GM12874 (cell line): ENCODE measurements at regions not wholly inside any gene's neighbourhood (a gene's known extent, or its start where the extent isn't known, plus 50 kb on each side); places are given as distances from the start of the nearest gene placed in this dataset.
A peak's percentile ranks its signal among the peaks of the same experiment; 100 is the strongest.

Source experiments
- TF ChIP-seq, protein P1 (sequence below): IDR thresholded peaks from 2 replicates; pipeline ENCODE4 v1.5.1; 2011; ENCODE audit warnings: low read depth, mild to moderate bottlenecking, control low read depth, low read length, moderate library complexity; ENCODE audit not compliant: insufficient read depth

DNA sequence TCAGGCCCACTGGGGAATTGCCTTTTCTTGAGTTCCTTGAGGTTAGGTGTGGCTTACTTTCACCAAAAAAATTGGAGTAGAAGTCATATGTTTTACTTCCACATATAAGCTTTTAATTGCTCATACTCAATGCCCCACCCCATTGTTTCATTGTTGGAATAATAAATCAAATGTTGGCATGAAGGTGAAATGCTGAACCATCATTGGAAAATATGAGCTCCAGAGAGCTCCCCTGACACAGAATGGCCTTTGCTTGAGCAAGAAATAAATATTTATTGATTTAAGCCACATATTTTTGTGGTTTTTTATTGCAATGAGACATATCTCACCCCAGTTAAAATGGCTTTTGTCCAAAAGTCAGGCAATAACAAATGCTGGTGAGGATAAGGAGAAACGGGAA lies 167.3 kb upstream of the SRD5A2 start:
- TF ChIP-seq, protein P1, sequence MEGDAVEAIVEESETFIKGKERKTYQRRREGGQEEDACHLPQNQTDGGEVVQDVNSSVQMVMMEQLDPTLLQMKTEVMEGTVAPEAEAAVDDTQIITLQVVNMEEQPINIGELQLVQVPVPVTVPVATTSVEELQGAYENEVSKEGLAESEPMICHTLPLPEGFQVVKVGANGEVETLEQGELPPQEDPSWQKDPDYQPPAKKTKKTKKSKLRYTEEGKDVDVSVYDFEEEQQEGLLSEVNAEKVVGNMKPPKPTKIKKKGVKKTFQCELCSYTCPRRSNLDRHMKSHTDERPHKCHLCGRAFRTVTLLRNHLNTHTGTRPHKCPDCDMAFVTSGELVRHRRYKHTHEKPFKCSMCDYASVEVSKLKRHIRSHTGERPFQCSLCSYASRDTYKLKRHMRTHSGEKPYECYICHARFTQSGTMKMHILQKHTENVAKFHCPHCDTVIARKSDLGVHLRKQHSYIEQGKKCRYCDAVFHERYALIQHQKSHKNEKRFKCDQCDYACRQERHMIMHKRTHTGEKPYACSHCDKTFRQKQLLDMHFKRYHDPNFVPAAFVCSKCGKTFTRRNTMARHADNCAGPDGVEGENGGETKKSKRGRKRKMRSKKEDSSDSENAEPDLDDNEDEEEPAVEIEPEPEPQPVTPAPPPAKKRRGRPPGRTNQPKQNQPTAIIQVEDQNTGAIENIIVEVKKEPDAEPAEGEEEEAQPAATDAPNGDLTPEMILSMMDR, result no peak

DNA sequence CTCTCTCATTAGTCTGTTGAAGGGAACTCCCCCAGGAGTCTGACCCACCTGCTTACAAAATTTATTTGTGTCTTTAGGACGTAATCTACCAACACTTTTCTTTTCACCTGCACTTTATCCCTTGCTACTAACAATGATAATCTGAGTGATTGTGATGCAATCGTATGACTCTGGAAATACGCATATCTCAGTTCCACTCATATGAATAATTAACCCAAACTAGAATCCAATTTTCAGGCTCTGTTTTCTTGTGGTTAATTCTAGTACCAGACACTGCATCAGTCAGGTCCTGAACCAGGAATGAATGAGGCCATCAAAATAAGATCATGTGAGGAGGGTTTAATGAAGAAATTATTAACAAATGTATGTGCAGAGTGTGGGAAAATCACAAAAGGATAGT lies 158.4 kb upstream of the SRD5A2 start:
- TF ChIP-seq, protein P1, result no peak

DNA sequence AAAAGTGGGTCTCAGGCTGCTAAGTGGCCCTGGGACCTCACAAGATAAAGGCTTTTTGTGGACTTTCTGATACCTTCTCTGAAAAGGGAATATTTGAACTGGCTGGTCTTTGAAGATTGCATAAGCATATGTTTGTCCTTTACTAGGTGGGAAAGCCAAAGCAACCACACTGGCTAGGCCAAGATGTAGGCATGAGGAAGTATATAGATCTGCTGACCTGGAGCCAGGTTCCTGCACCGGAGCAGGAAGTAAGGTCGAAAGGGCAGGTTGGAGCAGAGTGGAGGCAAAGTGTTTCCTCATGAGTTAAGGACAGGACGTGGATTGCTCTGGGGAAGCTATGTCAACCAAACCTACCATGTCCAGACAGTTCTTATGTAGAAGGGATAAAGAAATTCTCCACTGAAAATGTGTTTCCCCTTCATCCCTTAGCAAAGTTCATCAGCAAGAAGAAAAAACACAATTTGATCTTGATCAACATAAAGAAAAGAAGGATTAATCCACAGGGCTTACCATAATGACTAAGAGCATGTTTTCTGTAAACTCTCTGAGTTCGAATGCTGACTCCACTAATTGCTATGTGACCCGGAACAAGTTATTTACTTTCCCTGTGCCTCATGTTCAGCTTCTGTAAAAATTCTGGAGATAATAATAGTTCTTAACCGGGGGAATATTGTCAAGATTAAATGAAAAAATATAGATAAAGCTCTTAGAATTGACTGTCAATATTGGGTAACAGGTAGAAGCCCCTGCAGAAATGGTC lies 156.1 kb upstream of the SRD5A2 start:
- TF ChIP-seq, protein P1, result no peak

DNA sequence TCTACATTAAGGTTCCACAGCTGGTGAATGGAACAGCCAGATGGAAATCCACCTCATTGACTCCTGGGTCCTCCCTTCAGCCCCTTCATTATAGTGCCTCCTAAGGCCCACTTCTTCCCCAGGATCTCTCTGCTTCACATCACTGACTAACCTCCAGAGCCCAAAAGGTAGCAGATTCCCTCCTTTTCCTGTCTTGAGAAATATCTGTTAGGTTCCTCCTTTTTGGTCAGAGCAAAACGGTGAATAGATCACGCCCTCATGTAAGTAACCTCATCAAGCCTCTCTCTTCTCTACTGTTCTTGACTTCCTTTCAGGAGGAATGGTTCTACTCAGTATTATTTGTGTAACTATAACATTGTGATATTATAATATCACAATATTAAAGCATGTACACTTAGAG lies 155.0 kb upstream of the SRD5A2 start:
- TF ChIP-seq, protein P1, result no peak

DNA sequence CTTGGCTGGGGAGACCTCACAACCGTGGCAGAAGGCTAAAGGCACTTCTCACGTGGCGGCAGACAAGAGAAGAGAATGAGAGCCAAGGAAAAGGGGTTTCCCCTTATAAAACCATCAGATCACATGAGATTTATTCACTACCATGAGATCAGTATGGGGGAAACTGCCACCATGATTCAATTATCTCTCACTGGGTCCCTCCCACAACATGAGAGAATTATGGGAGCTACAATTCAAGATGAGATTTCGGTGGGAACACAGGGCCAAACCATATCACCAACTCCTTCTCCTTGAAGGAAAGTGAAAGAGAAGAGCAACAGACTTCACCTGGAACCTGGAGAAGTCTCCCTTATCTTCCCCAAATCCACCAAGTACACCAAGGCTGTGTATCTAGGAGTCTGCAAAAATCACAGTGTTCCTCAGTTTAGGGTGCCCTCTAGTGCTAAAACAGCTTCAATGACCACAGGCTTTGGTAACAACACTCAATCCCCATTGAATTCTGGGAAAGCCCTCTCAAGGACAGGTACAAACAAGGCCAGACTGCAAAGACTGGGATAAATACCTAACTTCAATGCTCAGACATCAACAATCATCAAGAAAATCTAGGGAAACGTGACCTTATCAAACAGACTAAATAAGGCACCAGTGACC lies 148.8 kb upstream of the SRD5A2 start:
- TF ChIP-seq, protein P1, result peak; percentile 46; the same call in 1 of the 2 replicates

DNA sequence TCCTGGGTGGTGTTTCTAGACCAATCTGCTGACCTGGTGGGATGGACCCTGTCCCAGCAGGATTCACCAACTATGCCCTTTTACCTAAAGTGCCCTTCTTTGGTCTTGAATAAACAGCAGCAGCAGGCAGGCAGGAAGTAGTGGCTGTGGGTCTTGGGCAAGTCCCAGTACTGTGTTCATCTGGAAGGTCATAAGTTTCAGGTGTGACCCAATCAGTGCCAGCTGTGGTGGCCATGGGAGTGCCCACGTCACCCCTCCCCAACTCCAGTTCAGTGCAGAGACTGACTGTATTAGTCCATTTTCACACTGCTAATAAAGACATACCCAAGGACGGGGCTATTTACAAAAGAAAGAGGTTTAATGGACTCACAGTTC lies 148.3 kb upstream of the SRD5A2 start:
- TF ChIP-seq, protein P1, result no peak

DNA sequence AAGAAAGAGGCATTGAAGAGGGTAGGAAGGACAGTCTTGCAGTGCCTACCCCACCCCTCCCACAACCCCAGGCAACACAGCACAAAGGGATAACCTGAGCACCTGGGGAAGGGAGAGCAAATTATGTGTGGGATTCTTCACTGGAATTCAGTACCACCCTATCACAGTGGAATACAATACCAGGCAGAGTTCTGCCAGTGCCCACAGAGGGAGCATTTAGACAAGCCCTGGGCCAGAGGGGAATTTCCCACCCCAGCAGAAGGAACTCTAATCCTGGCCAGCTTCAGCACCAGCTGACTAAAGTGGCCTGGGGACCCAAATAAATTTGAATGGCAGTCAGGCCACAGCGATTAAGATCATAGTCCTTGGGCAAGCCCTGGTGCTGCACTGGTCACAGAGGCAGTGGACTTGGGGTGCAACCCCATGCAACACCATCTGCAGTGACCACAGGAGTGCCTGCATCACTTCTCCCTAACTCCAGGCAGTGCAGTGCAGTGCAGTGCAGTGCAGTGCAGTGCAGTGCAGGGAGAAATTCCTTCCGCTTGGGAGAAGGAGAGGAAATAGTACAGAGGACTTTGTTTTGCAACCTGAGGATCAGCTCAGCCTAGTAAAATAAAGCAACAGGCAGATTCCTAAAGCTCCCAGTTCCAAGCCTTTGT lies 147.8 kb upstream of the SRD5A2 start:
- TF ChIP-seq, protein P1, result no peak
